ENCODE measurements at regions not wholly inside any gene's neighbourhood (a gene's known extent, or its start where the extent isn't known, plus 50 kb on each side); places are given as distances from the start of the nearest gene placed in this dataset.

GRCh38 chr1:55932402-55932801 lies 647.0 kb downstream of the PLPP3 start (continued):
- TF ChIP-seq RFX5 (IDR thresholded peaks at IDR 0.05; ENCODE audit: low read depth, low read length), result no peak
- no peak for TF ChIP-seq GABPA (IDR thresholded peaks at IDR 0.05; ENCODE audit: low read depth)
- TF ChIP-seq MYB (IDR thresholded peaks at IDR 0.05; ENCODE audit: borderline replicate concordance, low read depth, low read length), result no peak
- no peak for TF ChIP-seq GATAD2B (conservative IDR thresholded peaks at IDR 0.05; ENCODE audit: low read depth)
- no peak for TF ChIP-seq HDAC2 (IDR thresholded peaks at IDR 0.05)
- TF ChIP-seq USF1 (IDR thresholded peaks at IDR 0.05; ENCODE audit: borderline replicate concordance, extremely low read length, insufficient read depth, low read depth, low read length), result no peak
- TF ChIP-seq, protein P1, sequence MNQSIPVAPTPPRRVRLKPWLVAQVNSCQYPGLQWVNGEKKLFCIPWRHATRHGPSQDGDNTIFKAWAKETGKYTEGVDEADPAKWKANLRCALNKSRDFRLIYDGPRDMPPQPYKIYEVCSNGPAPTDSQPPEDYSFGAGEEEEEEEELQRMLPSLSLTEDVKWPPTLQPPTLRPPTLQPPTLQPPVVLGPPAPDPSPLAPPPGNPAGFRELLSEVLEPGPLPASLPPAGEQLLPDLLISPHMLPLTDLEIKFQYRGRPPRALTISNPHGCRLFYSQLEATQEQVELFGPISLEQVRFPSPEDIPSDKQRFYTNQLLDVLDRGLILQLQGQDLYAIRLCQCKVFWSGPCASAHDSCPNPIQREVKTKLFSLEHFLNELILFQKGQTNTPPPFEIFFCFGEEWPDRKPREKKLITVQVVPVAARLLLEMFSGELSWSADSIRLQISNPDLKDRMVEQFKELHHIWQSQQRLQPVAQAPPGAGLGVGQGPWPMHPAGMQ (IDR thresholded peaks at IDR 0.05; ENCODE audit: borderline replicate concordance), result no peak
- TF ChIP-seq ZBTB33 (IDR thresholded peaks at IDR 0.05), result no peak
- TF ChIP-seq HDGF (IDR thresholded peaks at IDR 0.05), result no peak
